H9 (cell line): ENCODE measurements at regions not wholly inside any gene's neighbourhood (a gene's known extent, or its start where the extent isn't known, plus 50 kb on each side); places are given as distances from the start of the nearest gene placed in this dataset.

Experiments
- DNase-seq: peaks from one replicate; pipeline ENCODE4 v3.0.0-alpha.2; 2017
- H2AFZ ChIP-seq: one replicate; pipeline ENCODE4 v1.6.1; 2013; ENCODE audit warnings: mild to moderate bottlenecking, low read length, control low read depth, moderate library complexity
- H2AK5ac ChIP-seq: 2 replicates; pipeline ENCODE4 v1.6.1; 2013; ENCODE audit warnings: low read length, control low read depth, mixed read lengths; ENCODE audit not compliant: insufficient read length
- H2BK120ac ChIP-seq: one replicate; pipeline ENCODE4 v1.6.1; 2013; ENCODE audit warnings: low read depth, mild to moderate bottlenecking, low read length, control low read depth, inconsistent platforms; ENCODE audit not compliant: poor library complexity, severe bottlenecking
- H2BK12ac ChIP-seq: 2 replicates; pipeline ENCODE4 v1.6.1; 2013; ENCODE audit warnings: low read length, control low read depth, mixed read lengths, low read depth; ENCODE audit not compliant: insufficient read length
- H2BK15ac ChIP-seq: 2 replicates; pipeline ENCODE4 v1.6.1; 2013; ENCODE audit warnings: low read depth, low read length, control low read depth
- H2BK20ac ChIP-seq: one replicate; pipeline ENCODE4 v1.6.1; 2013; ENCODE audit warnings: low read depth, mild to moderate bottlenecking, low read length, control low read depth, inconsistent platforms; ENCODE audit not compliant: poor library complexity, severe bottlenecking
- H2BK5ac ChIP-seq: 2 replicates; pipeline ENCODE4 v1.6.1; 2013; ENCODE audit warnings: low read length, control low read depth, mixed read lengths; ENCODE audit not compliant: insufficient read length
- H3K14ac ChIP-seq: 2 replicates; pipeline ENCODE4 v1.6.1; 2013; ENCODE audit warnings: low read length, control low read depth; ENCODE audit not compliant: insufficient read depth
- H3K18ac ChIP-seq: 2 replicates; pipeline ENCODE4 v1.6.1; 2013; ENCODE audit warnings: low read depth, mild to moderate bottlenecking, mixed read lengths, low read length, control low read depth; ENCODE audit not compliant: insufficient read length
- H3K23ac ChIP-seq: 2 replicates; pipeline ENCODE4 v1.6.1; 2013; ENCODE audit warnings: low read length, control low read depth, mixed read lengths, low read depth; ENCODE audit not compliant: insufficient read length
- H3K23me2 ChIP-seq: 2 replicates; pipeline ENCODE4 v1.6.1; 2013; ENCODE audit warnings: low read depth, mild to moderate bottlenecking, mixed read lengths, low read length, control low read depth; ENCODE audit not compliant: insufficient read length, poor library complexity, severe bottlenecking
- H3K27ac ChIP-seq: 2 replicates; pipeline ENCODE4 v1.5.1; 2013; ENCODE audit warnings: low read length, control low read depth, mixed read lengths, low read depth; ENCODE audit not compliant: insufficient read length
- H3K27me3 ChIP-seq: 2 replicates; pipeline ENCODE4 v1.6.1; 2013; ENCODE audit warnings: low read length, control low read depth, inconsistent platforms; ENCODE audit not compliant: insufficient read depth
- H3K4ac ChIP-seq: 2 replicates; pipeline ENCODE4 v1.6.1; 2013; ENCODE audit warnings: low read depth, mild to moderate bottlenecking, control low read depth, inconsistent platforms, low read length, moderate library complexity
- H3K4me1 ChIP-seq: 2 replicates; pipeline ENCODE4 v1.6.1; 2013; ENCODE audit warnings: low read length, control low read depth, inconsistent platforms; ENCODE audit not compliant: insufficient read depth
- H3K4me2 ChIP-seq: 2 replicates; pipeline ENCODE4 v1.6.1; 2013; ENCODE audit warnings: low read length, control low read depth, mixed read lengths; ENCODE audit not compliant: insufficient read length, insufficient read depth
- H3K56ac ChIP-seq: 2 replicates; pipeline ENCODE4 v1.6.1; 2013; ENCODE audit warnings: low read depth, mild to moderate bottlenecking, mixed read lengths, low read length, control low read depth; ENCODE audit not compliant: insufficient read length
- H3K79me1 ChIP-seq: 2 replicates; pipeline ENCODE4 v1.6.1; 2013; ENCODE audit warnings: low read depth, mild to moderate bottlenecking, moderate library complexity, low read length, control low read depth, inconsistent platforms; ENCODE audit not compliant: insufficient read depth, poor library complexity, severe bottlenecking
- H3K79me2 ChIP-seq: 2 replicates; pipeline ENCODE4 v1.6.1; 2013; ENCODE audit warnings: low read length, control low read depth, inconsistent platforms; ENCODE audit not compliant: insufficient read depth
- H3K9ac ChIP-seq: 2 replicates; pipeline ENCODE4 v1.6.1; 2013; ENCODE audit warnings: low read length, control low read depth, mixed read lengths; ENCODE audit not compliant: insufficient read length; ENCODE audit errors: extremely low read depth
- H3K9me3 ChIP-seq: one replicate; pipeline ENCODE4 v1.6.1; 2013; ENCODE audit warnings: low read depth, low read length, inconsistent platforms; ENCODE audit not compliant: control insufficient read depth
- H3T11ph ChIP-seq: one replicate; pipeline ENCODE4 v1.6.1; 2013; ENCODE audit warnings: mild to moderate bottlenecking, low read length, control low read depth, inconsistent platforms
- H4K20me1 ChIP-seq: one replicate; pipeline ENCODE4 v1.6.1; 2013; ENCODE audit not compliant: control insufficient read depth, insufficient read length, insufficient read depth
- H4K5ac ChIP-seq: 2 replicates; pipeline ENCODE4 v1.6.1; 2013; ENCODE audit warnings: low read depth, mild to moderate bottlenecking, mixed read lengths, low read length, control low read depth; ENCODE audit not compliant: insufficient read length
- H4K8ac ChIP-seq: replicated peaks from 2 replicates; pipeline ENCODE4 v1.6.1; 2013; ENCODE audit warnings: low read length, control low read depth, mixed read lengths, low read depth; ENCODE audit not compliant: insufficient read length
- H4K91ac ChIP-seq: 2 replicates; pipeline ENCODE4 v1.6.1; 2013; ENCODE audit warnings: low read depth, mild to moderate bottlenecking, moderate library complexity, mixed read lengths, low read length, control low read depth; ENCODE audit not compliant: insufficient read length
- H3K27ac Mint-ChIP-seq, 3 experiments: 2 replicates in 2 of 3; 3 replicates in 1 of 3; pipeline ENCODE4 v1.8.0; 2020 to 2021; ENCODE audit warnings: mixed read lengths in 3 of 3, mild to moderate bottlenecking in 1 of 3, moderate library complexity in 1 of 3
- H3K27me3 Mint-ChIP-seq: 2 replicates; pipeline ENCODE4 v1.8.0; 2021; ENCODE audit warnings: low read depth, mild to moderate bottlenecking, moderate library complexity, mixed read lengths
- H3K36me3 Mint-ChIP-seq, 3 experiments: 2 replicates in 2 of 3; 3 replicates in 1 of 3; pipeline ENCODE4 v1.8.0; 2020 to 2021; ENCODE audit warnings: low read depth in 3 of 3, mixed read lengths in 3 of 3; ENCODE audit not compliant: insufficient read depth in 1 of 3
- H3K4me1 Mint-ChIP-seq, 2 experiments: 2 replicates each; pipeline ENCODE4 v1.8.0; 2020; ENCODE audit warnings: mixed read lengths in 2 of 2
- H3K4me3 Mint-ChIP-seq, 2 experiments: 2 replicates in 1 of 2; 3 replicates in 1 of 2; pipeline ENCODE4 v1.8.0; 2020 to 2021; ENCODE audit warnings: mild to moderate bottlenecking in 2 of 2, mixed read lengths in 2 of 2, moderate library complexity in 1 of 2
- H3K9me3 Mint-ChIP-seq, 2 experiments: 2 replicates in 1 of 2; 3 replicates in 1 of 2; pipeline ENCODE4 v1.8.0; 2020; ENCODE audit warnings: mild to moderate bottlenecking in 2 of 2, mixed read lengths in 2 of 2, moderate library complexity in 1 of 2
- WGBS: extraction: QIAGEN DNeasy Blood & Tissue Kit; methylation state at CpG from one replicate; pipeline ENCODE4 v1.1.7; 2013; ENCODE audit warnings: missing lambda C conversion rate, low lambda C conversion rate, mixed read lengths; ENCODE audit not compliant: insufficient read length; ENCODE audit errors: extremely low coverage; 5-methylcytosine and 5-hydroxymethylcytosine counted together
- TF ChIP-seq, protein P1 (sequence below): fragments of 200-600 bp; sonication (generic); conservative IDR thresholded peaks from 3 replicates; pipeline ENCODE4 v1.8.0; 2021; ENCODE audit warnings: antibody characterized with exemption, mild to moderate bottlenecking

DNA sequence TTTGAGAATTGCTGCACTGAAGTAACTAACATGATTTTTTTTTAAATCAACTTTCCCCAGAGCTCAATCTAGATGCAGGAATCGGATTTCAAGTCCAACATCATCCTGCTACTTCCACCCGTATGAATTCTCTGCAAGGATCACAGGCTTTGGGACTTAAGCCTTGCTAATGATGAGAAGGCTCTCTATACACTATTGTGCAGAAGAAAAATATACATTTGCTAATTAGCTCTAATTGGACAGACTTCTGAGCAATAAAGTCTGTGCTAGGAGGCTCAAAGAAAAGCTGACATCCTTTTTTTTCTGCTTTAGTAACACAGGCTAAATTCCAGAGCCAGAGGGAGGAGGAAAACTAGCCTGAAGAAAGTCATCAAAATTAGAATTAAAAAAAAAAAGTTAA is 433.6 kb downstream of the PMP22 start:
- Mint-ChIP-seq H3K4me1 (0 out of 4 replicates have a peak, but pooled peaks cover 0 to 2% of the 10 kb centered on the region in 2 experiments), H3K4me3 (no peak overlapping the region), H3K9me3 (peaks cover 7 to 13% of the 10 kb centered on the region in 2 experiments; a peak in 4 of 5 replicates), H3K27ac (no peak overlapping the region), H3K36me3 (peaks cover 0 to 5% (median 2%) of the 10 kb centered on the region in 3 experiments; a peak in 3 of 7 replicates), H3K27me3 (no peaks in the 10 kb centered on the region; the same call in none of the 2 replicates)
- no peak overlapping the region for H3K27ac ChIP-seq
- H3K14ac ChIP-seq: no peak overlapping the region
- no peak overlapping the region for H4K5ac ChIP-seq
- no peak overlapping the region for H2AFZ ChIP-seq
- no peak overlapping the region for H4K8ac ChIP-seq
- WGBS: no CpG with 5 or more reads among the region's 2 CpGs
- H2BK120ac ChIP-seq: no peak overlapping the region
- H3K23me2 ChIP-seq: no peaks in the 10 kb centered on the region
- H3K4me1 ChIP-seq: no peaks in the 10 kb centered on the region
- TF ChIP-seq, protein P1, sequence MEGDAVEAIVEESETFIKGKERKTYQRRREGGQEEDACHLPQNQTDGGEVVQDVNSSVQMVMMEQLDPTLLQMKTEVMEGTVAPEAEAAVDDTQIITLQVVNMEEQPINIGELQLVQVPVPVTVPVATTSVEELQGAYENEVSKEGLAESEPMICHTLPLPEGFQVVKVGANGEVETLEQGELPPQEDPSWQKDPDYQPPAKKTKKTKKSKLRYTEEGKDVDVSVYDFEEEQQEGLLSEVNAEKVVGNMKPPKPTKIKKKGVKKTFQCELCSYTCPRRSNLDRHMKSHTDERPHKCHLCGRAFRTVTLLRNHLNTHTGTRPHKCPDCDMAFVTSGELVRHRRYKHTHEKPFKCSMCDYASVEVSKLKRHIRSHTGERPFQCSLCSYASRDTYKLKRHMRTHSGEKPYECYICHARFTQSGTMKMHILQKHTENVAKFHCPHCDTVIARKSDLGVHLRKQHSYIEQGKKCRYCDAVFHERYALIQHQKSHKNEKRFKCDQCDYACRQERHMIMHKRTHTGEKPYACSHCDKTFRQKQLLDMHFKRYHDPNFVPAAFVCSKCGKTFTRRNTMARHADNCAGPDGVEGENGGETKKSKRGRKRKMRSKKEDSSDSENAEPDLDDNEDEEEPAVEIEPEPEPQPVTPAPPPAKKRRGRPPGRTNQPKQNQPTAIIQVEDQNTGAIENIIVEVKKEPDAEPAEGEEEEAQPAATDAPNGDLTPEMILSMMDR: no peak
- no peaks in the 10 kb centered on the region for H3K79me2 ChIP-seq
- H3K9me3 ChIP-seq: no peaks in the 10 kb centered on the region
- no peak overlapping the region for H3K9ac ChIP-seq
- no peaks in the 10 kb centered on the region for H3K27me3 ChIP-seq
- H2BK15ac ChIP-seq: no peak overlapping the region
- no peaks in the 10 kb centered on the region for H4K20me1 ChIP-seq
- H3K4ac ChIP-seq: no peak overlapping the region
- no peak overlapping the region for H3K23ac ChIP-seq
- H3K18ac ChIP-seq: no peak overlapping the region
- H2BK20ac ChIP-seq: no peak overlapping the region
- no peak overlapping the region for H3K4me2 ChIP-seq
- no peak overlapping the region for H3K56ac ChIP-seq
- H3T11ph ChIP-seq: no peak overlapping the region
- H2BK12ac ChIP-seq: no peak overlapping the region
- no peak for DNase-seq
- H2AK5ac ChIP-seq: no peak overlapping the region
- no peak overlapping the region for H4K91ac ChIP-seq
- no peak overlapping the region for H2BK5ac ChIP-seq
- no peaks in the 10 kb centered on the region for H3K79me1 ChIP-seq
